ENCODE measurements at regions not wholly inside any gene's neighbourhood (a gene's known extent, or its start where the extent isn't known, plus 50 kb on each side); places are given as distances from the start of the nearest gene placed in this dataset.

DNA sequence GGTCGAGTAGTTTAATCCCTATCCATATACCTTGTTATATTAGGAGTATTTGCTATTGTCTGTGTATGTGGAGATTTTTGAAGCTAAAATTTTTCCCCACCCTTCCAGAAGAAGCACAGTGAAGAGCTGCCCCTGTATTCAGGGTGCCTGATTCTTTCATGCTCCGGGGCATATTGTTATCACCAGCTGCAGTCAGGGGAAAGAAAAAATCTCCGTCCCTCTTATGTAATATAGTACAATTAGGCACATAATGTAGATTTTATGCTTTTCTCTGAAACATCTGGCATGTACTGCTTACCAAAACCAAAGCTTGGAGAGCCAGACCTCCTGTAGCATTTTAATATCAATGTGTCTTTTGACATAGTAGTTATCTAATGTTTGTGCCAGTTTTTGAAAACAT, 214.9 kb upstream of the EDNRB start:
- no peak for TF ChIP-seq EZH2 (IDR thresholded peaks at IDR 0.05)
- TF ChIP-seq, protein P1, sequence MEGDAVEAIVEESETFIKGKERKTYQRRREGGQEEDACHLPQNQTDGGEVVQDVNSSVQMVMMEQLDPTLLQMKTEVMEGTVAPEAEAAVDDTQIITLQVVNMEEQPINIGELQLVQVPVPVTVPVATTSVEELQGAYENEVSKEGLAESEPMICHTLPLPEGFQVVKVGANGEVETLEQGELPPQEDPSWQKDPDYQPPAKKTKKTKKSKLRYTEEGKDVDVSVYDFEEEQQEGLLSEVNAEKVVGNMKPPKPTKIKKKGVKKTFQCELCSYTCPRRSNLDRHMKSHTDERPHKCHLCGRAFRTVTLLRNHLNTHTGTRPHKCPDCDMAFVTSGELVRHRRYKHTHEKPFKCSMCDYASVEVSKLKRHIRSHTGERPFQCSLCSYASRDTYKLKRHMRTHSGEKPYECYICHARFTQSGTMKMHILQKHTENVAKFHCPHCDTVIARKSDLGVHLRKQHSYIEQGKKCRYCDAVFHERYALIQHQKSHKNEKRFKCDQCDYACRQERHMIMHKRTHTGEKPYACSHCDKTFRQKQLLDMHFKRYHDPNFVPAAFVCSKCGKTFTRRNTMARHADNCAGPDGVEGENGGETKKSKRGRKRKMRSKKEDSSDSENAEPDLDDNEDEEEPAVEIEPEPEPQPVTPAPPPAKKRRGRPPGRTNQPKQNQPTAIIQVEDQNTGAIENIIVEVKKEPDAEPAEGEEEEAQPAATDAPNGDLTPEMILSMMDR (IDR thresholded peaks at IDR 0.05) = no peak

All from neural progenitor cell (in vitro differentiated cells).